Ectodermal cell (in vitro differentiated cells): ENCODE measurements at regions not wholly inside any gene's neighbourhood (a gene's known extent, or its start where the extent isn't known, plus 50 kb on each side); places are given as distances from the start of the nearest gene placed in this dataset.

Experiments used
- H3K27ac ChIP-seq: 2 replicates; pipeline ENCODE4 v1.7.0; 2013; ENCODE audit warnings: mild to moderate bottlenecking, low read depth, low read length; ENCODE audit not compliant: insufficient read depth, poor library complexity, severe bottlenecking
- H3K27me3 ChIP-seq: 2 replicates; pipeline ENCODE4 v1.7.0; 2013; ENCODE audit warnings: mild to moderate bottlenecking, low read length; ENCODE audit not compliant: insufficient read depth, control insufficient read depth, poor library complexity, severe bottlenecking
- H3K36me3 ChIP-seq: one replicate; pipeline ENCODE4 v1.7.0; 2013; ENCODE audit warnings: low read length; ENCODE audit not compliant: control insufficient read depth, insufficient read depth
- H3K4me1 ChIP-seq: one replicate; pipeline ENCODE4 v1.7.0; 2013; ENCODE audit warnings: low read length; ENCODE audit not compliant: control insufficient read depth, insufficient read depth
- H3K4me3 ChIP-seq: 2 replicates; pipeline ENCODE4 v1.7.0; 2013; ENCODE audit warnings: low read depth, low read length, control low read depth; ENCODE audit not compliant: insufficient read depth
- H3K9me3 ChIP-seq: 2 replicates; pipeline ENCODE4 v1.7.0; 2013; ENCODE audit warnings: mild to moderate bottlenecking, low read length, moderate library complexity; ENCODE audit not compliant: control insufficient read depth
- WGBS, 2 experiments: methylation state at CpG; one replicate each; pipeline ENCODE4 v1.1.7; 2013; ENCODE audit warnings: missing lambda C conversion rate in 2 of 2; 5-methylcytosine and 5-hydroxymethylcytosine counted together

- Histone ChIP-seq H3K27me3 (no peaks in the 10 kb centered on the region), H3K36me3 (no peaks in the 10 kb centered on the region), H3K4me3 (no peak overlapping the region), H3K4me1 (no peaks in the 10 kb centered on the region), H3K9me3 (no peaks in the 10 kb centered on the region), H3K27ac (no peak overlapping the region)
- WGBS, 2 experiments: 86 to 91% methylated on average over 3 of the region's 3 CpGs
Observed at GRCh38 chr3:5290915-5291314, 103.4 kb downstream of the EDEM1 start.

GRCh38 chr3:5292512-5292911, 105.0 kb downstream of the EDEM1 start:
- Histone ChIP-seq H3K9me3 (no peaks in the 10 kb centered on the region), H3K36me3 (no peaks in the 10 kb centered on the region), H3K27me3 (no peaks in the 10 kb centered on the region), H3K4me1 (no peaks in the 10 kb centered on the region), H3K4me3 (no peak overlapping the region), H3K27ac (no peak overlapping the region)
- WGBS, 2 experiments: 88 to 100% methylated on average over 3 to 7 of the region's 7 CpGs

GRCh38 chr3:5293207-5293606, 105.7 kb downstream of the EDEM1 start:
- 91 to 96% methylated on average over 2 of the region's 2 CpGs for WGBS, 2 experiments
- Histone ChIP-seq H3K4me1 (no peaks in the 10 kb centered on the region), H3K36me3 (no peaks in the 10 kb centered on the region), H3K27ac (no peak overlapping the region), H3K9me3 (no peaks in the 10 kb centered on the region), H3K4me3 (no peak overlapping the region), H3K27me3 (no peaks in the 10 kb centered on the region)

- Histone ChIP-seq H3K36me3 (no peaks in the 10 kb centered on the region), H3K4me1 (no peaks in the 10 kb centered on the region), H3K27ac (no peak overlapping the region), H3K4me3 (no peak overlapping the region), H3K9me3 (no peaks in the 10 kb centered on the region), H3K27me3 (no peaks in the 10 kb centered on the region)
- 89 to 91% methylated on average over 4 of the region's 4 CpGs for WGBS, 2 experiments
Observed at GRCh38 chr3:5294356-5294755, 106.8 kb downstream of the EDEM1 start.

- H3K27ac ChIP-seq: no peak overlapping the region
- H3K9me3 ChIP-seq: no peaks in the 10 kb centered on the region
- H3K4me1 ChIP-seq: no peaks in the 10 kb centered on the region
- H3K36me3 ChIP-seq: no peaks in the 10 kb centered on the region
- 91 to 100% methylated on average over 1 of the region's 1 CpG for WGBS, 2 experiments
- no peak overlapping the region for H3K4me3 ChIP-seq
- no peaks in the 10 kb centered on the region for H3K27me3 ChIP-seq
Observed at GRCh38 chr3:5295191-5295690, 107.7 kb downstream of the EDEM1 start.

- WGBS, 2 experiments: 87% methylated on average over 2 of the region's 2 CpGs
- Histone ChIP-seq H3K27me3 (no peaks in the 10 kb centered on the region), H3K4me3 (no peak overlapping the region), H3K27ac (no peak overlapping the region), H3K36me3 (no peaks in the 10 kb centered on the region), H3K4me1 (no peaks in the 10 kb centered on the region), H3K9me3 (no peaks in the 10 kb centered on the region)
Observed at GRCh38 chr3:5296362-5296761, 108.9 kb downstream of the EDEM1 start.

GRCh38 chr3:5297895-5298294, 110.4 kb downstream of the EDEM1 start:
- H3K4me1 ChIP-seq: no peaks in the 10 kb centered on the region
- 74 to 85% methylated on average over 1 of the region's 1 CpG for WGBS, 2 experiments
- no peaks in the 10 kb centered on the region for H3K9me3 ChIP-seq
- H3K4me3 ChIP-seq: no peak overlapping the region
- H3K36me3 ChIP-seq: no peaks in the 10 kb centered on the region
- H3K27me3 ChIP-seq: no peaks in the 10 kb centered on the region
- no peak overlapping the region for H3K27ac ChIP-seq

- Histone ChIP-seq H3K27ac (no peak overlapping the region), H3K4me1 (no peaks in the 10 kb centered on the region), H3K4me3 (no peak overlapping the region), H3K36me3 (no peaks in the 10 kb centered on the region), H3K9me3 (no peaks in the 10 kb centered on the region), H3K27me3 (no peaks in the 10 kb centered on the region)
- WGBS, 2 experiments: 87 to 88% methylated on average over 3 of the region's 3 CpGs
Observed at GRCh38 chr3:5298453-5298852, 110.9 kb downstream of the EDEM1 start.

- Histone ChIP-seq H3K9me3 (no peaks in the 10 kb centered on the region), H3K27me3 (no peaks in the 10 kb centered on the region), H3K27ac (no peak overlapping the region), H3K4me3 (no peak overlapping the region), H3K36me3 (no peaks in the 10 kb centered on the region), H3K4me1 (no peaks in the 10 kb centered on the region)
- 77 to 80% methylated on average over 3 of the region's 3 CpGs for WGBS, 2 experiments
Observed at GRCh38 chr3:5299161-5299560, 111.7 kb downstream of the EDEM1 start.

- 96 to 99% methylated on average over 4 of the region's 4 CpGs for WGBS, 2 experiments
- Histone ChIP-seq H3K4me1 (no peaks in the 10 kb centered on the region), H3K9me3 (no peaks in the 10 kb centered on the region), H3K36me3 (no peaks in the 10 kb centered on the region), H3K4me3 (no peak overlapping the region), H3K27me3 (no peaks in the 10 kb centered on the region), H3K27ac (no peak overlapping the region)
Observed at GRCh38 chr3:5300638-5301037, 113.1 kb downstream of the EDEM1 start.
